ENCODE measurements at regions not wholly inside any gene's neighbourhood (a gene's known extent, or its start where the extent isn't known, plus 50 kb on each side); places are given as distances from the start of the nearest gene placed in this dataset.
"Not testable (repeated sequence)": the region's sequence is repeated elsewhere in the genome, so short reads cannot be mapped to it uniquely, and the experiment has no call there.

DNA sequence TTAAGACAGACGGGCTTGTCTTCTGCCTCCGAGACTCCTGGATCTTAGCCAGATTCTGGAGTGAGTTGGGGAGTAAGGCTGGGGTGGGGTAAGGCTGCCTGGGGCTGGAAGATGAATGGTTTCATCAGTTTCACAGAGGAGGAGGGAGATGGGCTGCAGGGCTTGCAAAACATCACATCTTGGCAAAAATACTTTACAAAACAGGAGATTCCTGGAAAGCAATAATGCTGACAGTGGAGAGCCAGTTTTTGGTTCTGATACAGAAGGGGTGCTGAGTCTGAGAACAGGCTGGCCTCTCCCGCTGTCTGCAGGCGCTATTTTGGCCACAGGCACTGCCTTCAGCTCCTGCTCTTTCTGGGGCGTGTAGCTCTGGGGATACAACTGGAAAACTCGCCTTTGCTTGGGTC lies 83.4 kb upstream of the KCNE2 start:
- ATAC-seq (ENCODE audit: insufficient number of reproducible peaks, low FRiP score, low read depth) (no peak), DNase-seq (ENCODE audit: low spot score) (no peak)
- Histone ChIP-seq H3K9me3 (no peaks in the 10 kb centered on the region), H3K4me1 (ENCODE audit: control insufficient read depth in 1 of 2, low read depth in 2 of 2) (peaks cover 4 to 21% of the 10 kb centered on the region in 2 donors), H3K27me3 (replicated peaks; ENCODE audit: insufficient read depth) (no peaks in the 10 kb centered on the region), H3K36me3 (no peaks in the 10 kb centered on the region), H3K4me3 (no peak overlapping the region), H3K27ac (no peak overlapping the region)
- TF ChIP-seq CTCF (IDR thresholded peaks at IDR 0.05) = no peak

DNA sequence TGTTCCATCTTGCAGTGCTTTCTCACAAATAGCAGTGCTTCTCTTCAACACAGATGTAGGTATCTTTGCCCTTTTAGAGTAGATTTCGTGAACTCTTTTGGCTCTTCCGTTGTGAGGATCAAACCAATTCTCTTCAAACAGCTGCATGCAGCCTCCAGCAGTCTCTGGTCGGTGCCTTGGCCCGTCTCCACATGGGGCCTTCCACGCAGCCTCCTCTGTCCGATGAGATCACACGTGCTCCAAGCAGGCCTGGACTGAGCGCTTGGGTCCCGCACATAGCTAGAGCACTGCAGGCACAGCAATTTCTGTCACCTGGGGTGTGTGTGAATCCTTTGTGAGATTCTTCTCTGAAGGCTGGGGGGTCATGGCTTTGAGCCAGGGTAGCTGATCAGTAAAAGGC lies 82.8 kb upstream of the KCNE2 start:
- DNase-seq (ENCODE audit: low spot score) (no peak), ATAC-seq (ENCODE audit: insufficient number of reproducible peaks, low FRiP score, low read depth) (no peak)
- TF ChIP-seq CTCF (IDR thresholded peaks at IDR 0.05) = no peak
- H3K27ac ChIP-seq = no peak overlapping the region
- no peaks in the 10 kb centered on the region for H3K36me3 ChIP-seq
- H3K27me3 ChIP-seq (replicated peaks; ENCODE audit: insufficient read depth) = no peaks in the 10 kb centered on the region
- no peak overlapping the region for H3K4me3 ChIP-seq
- H3K9me3 ChIP-seq = no peaks in the 10 kb centered on the region
- H3K4me1 ChIP-seq (ENCODE audit: control insufficient read depth in 1 of 2, low read depth in 2 of 2) = peaks cover 4 to 21% of the 10 kb centered on the region in 2 donors

DNA sequence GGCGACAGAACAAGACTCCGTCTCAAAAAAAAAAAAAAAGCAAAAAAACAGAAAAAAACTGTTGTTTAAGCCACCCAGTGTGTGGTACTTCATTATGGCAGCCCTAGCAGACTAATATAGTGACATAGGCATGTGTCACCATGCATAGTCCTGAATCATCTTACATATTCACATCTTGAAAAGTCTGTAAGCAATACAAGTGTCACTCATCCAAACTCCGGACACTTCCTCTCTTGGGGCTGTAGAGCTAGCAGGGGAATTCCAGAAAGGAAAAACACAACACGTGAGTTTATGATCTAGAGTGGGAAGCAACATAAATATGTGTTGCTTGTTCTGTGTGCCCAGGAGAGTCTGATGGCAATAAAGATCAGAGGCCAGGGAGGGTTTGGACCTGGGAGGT lies 81.6 kb upstream of the KCNE2 start:
- ATAC-seq (ENCODE audit: insufficient number of reproducible peaks, low FRiP score, low read depth) (no peak), DNase-seq (ENCODE audit: low spot score) (no peak)
- Histone ChIP-seq H3K27me3 (replicated peaks; ENCODE audit: insufficient read depth) (no peaks in the 10 kb centered on the region), H3K27ac (no peak overlapping the region), H3K4me3 (no peak overlapping the region), H3K4me1 (ENCODE audit: control insufficient read depth in 1 of 2, low read depth in 2 of 2) (peaks cover 4 to 21% of the 10 kb centered on the region in 2 donors), H3K36me3 (no peaks in the 10 kb centered on the region), H3K9me3 (no peaks in the 10 kb centered on the region)
- no peak for TF ChIP-seq CTCF (IDR thresholded peaks at IDR 0.05)

GRCh38 chr21:34284666-34285065 lies 79.1 kb upstream of the KCNE2 start:
- Histone ChIP-seq H3K4me1 (ENCODE audit: control insufficient read depth in 1 of 2, low read depth in 2 of 2) (peaks cover 4 to 21% of the 10 kb centered on the region in 2 donors), H3K27ac (no peak overlapping the region), H3K36me3 (no peaks in the 10 kb centered on the region), H3K4me3 (no peak overlapping the region), H3K27me3 (replicated peaks; ENCODE audit: insufficient read depth) (no peaks in the 10 kb centered on the region), H3K9me3 (no peaks in the 10 kb centered on the region)
- ATAC-seq (ENCODE audit: insufficient number of reproducible peaks, low FRiP score, low read depth) = no peak
- TF ChIP-seq CTCF (IDR thresholded peaks at IDR 0.05) = no peak
- DNase-seq (ENCODE audit: low spot score) = no peak

GRCh38 chr21:34288042-34288441 lies 75.8 kb upstream of the KCNE2 start:
- not testable (repeated sequence) for H3K4me1 ChIP-seq (ENCODE audit: control insufficient read depth in 1 of 2, low read depth in 2 of 2); H3K27ac ChIP-seq; H3K4me3 ChIP-seq; H3K9me3 ChIP-seq; H3K27me3 ChIP-seq (replicated peaks; ENCODE audit: insufficient read depth); H3K36me3 ChIP-seq; ATAC-seq (ENCODE audit: insufficient number of reproducible peaks, low FRiP score, low read depth); DNase-seq (ENCODE audit: low spot score)

DNA sequence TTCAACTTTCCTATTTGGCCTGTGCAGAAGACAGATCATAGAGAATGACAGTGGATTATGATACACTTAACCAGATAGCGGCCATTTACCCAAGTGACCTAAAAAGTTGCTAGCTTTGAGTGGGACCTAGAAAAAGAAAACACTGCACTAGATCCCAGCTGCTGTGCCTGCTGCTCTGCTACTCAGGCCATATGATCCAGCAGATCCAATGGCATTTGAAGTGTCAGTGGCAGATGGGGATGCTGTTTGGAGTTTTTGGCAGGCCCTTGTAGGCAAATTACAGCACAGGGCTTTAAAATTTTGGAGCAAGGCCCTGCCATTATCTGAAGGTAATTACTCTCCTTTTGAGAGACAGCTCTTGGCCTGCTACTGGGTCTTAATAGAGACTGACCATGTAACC lies 74.0 kb upstream of the KCNE2 start:
- Histone ChIP-seq H3K4me3 (no peak overlapping the region), H3K36me3 (no peaks in the 10 kb centered on the region), H3K27me3 (replicated peaks; ENCODE audit: insufficient read depth) (no peaks in the 10 kb centered on the region), H3K4me1 (ENCODE audit: control insufficient read depth in 1 of 2, low read depth in 2 of 2) (no peaks in the 10 kb centered on the region), H3K27ac (no peak overlapping the region), H3K9me3 (no peaks in the 10 kb centered on the region)
- ATAC-seq (ENCODE audit: insufficient number of reproducible peaks, low FRiP score, low read depth) = no peak
- TF ChIP-seq CTCF (IDR thresholded peaks at IDR 0.05) = no peak
- DNase-seq (ENCODE audit: low spot score) = no peak

All from thoracic aorta (tissue), 2 donors.